GM21825 (cell line): ENCODE measurements at regions not wholly inside any gene's neighbourhood (a gene's known extent, or its start where the extent isn't known, plus 50 kb on each side); places are given as distances from the start of the nearest gene placed in this dataset.

Source experiments
- ATAC-seq: cut with Tn5 transposase; IDR thresholded peaks from one replicate; pipeline ENCODE4 v1.9.1; 2021; ENCODE audit warnings: mild to moderate bottlenecking, moderate library complexity; ENCODE audit not compliant: unreplicated experiment

- ATAC-seq: no peak
Observed at GRCh38 chr10:36711361-36711760, 414.0 kb upstream of the ANKRD30A start.

DNA sequence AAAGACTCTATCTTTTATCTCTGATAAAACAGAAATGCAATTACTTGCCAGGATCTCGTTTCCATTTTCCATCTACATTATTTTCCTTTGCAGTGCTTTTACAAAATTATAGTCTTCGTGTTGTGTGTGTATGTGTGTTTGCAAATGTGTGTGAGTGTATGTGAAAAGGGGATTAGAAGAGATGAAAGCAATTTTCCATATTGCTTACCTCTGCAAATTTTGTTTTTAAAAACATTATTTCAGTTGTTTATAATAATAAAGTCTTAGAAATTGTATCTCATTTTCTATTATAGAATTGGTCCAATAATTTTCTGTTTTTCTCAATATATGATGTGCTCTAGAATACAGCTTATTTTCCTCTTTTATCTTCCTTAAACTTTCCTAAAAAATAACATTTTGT is 421.3 kb upstream of the ANKRD30A start:
- ATAC-seq: no peak

GRCh38 chr10:36703179-36703578 is 422.2 kb upstream of the ANKRD30A start:
- no peak for ATAC-seq

- no peak for ATAC-seq
Observed at GRCh38 chr10:36700123-36700522, 425.3 kb upstream of the ANKRD30A start.

- no peak for ATAC-seq
Observed at GRCh38 chr10:36692759-36693158, 432.6 kb upstream of the ANKRD30A start.

GRCh38 chr10:36688717-36689116 is 436.7 kb upstream of the ANKRD30A start:
- no peak for ATAC-seq

DNA sequence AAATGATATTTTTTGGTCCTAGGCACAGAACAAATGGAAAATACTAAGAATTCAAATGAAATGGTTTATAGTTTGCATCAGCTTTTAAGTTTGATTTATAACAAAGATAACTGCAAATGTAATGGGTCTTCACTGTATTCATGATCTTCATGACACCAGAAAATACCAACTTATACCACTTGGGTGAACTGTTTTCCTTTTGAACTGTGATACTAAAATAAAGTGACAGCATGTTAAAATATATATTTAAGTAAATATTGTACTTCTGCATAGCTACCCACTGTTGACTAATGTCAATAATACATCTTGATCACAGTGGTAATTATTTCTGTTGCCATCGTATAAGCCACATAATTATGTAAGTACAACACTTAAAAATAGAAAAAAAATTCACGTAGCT is 442.0 kb upstream of the ANKRD30A start:
- no peak for ATAC-seq

GRCh38 chr10:36681751-36682632 is 443.4 kb upstream of the ANKRD30A start:
- ATAC-seq: no peak

GRCh38 chr10:36679554-36679953 is 445.8 kb upstream of the ANKRD30A start:
- no peak for ATAC-seq

GRCh38 chr10:36677431-36677768 is 448.0 kb upstream of the ANKRD30A start:
- ATAC-seq: no peak

DNA sequence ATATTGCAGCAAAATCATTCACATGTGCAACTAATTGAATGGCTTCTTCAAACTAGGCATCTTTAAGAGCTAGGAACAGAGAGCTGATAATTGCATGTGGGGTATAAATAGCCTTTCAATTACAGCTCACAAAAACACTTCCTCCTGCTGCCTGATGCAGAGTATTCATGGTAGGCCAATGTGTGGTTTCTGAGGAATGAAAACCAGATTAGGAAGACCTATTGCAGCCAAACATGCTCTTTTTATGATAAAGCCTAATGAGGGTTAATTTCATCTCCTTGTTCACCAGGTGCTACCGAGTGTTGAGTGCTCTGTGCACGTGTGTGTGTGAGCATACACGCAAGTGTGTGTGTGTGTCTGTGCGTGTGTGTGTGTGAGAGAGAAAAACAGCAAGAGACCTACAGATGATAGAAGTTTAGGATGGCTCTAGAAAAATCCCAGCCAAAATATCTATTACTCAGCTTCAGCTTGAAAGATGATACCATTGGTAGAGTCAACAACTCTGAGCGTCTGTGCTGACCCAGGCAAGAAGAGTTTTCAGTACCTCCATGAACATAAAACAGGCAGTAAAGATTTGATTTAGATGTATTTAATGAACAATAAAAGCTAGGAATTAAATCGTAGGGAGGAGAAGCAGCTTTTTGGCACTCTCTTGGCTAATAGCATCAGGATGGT is 448.5 kb upstream of the ANKRD30A start:
- ATAC-seq: no peak

DNA sequence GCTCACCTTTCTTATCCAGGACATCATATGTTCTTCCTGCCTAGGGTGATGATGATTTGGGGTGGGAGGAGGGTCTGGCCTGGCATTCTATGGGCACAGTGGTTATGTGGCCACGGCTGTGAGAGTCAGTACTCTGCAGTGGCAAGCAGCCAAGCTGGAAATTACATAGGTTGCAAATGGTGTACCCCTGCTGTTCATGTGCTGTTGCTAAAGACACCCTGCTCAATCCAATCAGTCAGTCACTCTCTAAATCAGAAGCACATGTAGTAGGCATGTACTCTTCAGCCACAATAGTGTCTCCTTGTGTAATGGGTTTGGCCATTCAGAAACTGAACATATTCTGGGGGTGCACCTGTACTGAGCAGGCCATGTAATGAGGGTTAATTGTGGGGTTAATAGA is 449.1 kb upstream of the ANKRD30A start:
- no peak for ATAC-seq

- ATAC-seq: no peak
Observed at GRCh38 chr10:36675458-36675880, 449.9 kb upstream of the ANKRD30A start.

- ATAC-seq: no peak
Observed at GRCh38 chr10:36671607-36672006, 453.8 kb upstream of the ANKRD30A start.

DNA sequence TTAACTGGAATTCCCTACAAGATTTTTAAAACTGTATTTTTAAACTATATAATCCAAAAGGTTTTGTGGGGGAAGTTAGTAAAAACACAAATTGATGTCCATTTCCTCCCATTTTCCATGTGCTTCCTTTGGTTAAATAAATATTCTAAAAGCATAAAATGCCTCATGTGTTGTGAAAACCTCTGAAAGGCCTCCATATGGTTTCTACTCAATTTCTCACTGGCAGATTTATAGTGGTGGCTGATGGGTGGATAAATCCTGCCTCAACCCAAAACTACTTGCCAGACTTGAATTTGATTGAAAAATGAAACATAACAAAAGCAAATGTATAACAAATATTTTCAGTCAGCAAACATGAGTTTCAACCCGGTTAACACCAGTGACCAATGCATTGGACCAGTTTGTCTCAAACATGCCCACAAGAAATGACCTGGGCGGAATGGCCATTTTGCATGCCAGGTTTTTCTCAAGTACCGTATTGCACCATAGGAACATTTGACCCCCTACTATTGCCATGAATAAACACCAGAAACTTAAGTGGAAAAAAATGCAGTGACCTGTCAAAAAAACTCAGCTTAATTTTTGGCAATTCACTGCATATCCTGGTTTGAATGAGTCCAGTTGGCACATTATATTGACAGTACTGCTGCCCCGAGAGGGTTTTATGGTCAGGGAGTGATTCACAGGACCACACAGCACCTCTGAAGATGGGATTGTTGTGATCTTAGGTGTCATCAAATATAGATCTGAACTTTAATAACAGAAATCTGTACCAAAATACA is 454.6 kb upstream of the ANKRD30A start:
- no peak for ATAC-seq

DNA sequence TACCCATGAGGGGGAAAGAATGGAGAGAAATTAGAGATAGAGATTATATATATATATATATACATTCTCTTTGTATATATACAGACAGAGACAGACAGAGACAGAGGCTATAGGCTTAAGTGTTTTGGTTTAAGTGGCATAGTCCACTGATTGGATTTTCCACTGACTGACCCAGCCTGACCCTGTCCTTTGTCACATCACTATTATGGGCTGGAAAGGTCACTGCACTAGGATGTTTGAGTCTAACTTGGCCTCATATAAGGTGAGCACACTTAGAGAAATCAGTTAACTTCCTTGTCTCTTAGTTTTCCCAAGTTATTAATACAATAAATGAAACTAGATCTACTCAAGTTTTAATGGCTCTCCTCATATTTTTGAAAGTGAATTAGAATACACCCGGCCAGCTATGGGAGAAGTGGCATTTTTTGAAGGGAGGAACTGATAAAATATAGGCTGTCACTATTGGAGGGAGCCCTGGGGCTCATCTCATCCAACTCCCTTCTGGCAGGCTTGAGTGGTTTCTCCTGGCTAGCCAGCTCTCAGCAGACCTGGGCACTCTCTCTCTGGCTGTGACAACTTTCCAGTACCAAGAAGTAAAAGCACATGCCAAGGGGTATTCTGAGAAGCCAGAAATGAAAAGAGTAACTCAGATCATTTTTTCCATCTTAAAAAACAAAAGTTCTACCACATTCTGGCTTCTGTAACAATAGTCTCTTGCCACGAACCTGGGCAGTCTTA is 455.6 kb upstream of the ANKRD30A start:
- ATAC-seq: no peak

DNA sequence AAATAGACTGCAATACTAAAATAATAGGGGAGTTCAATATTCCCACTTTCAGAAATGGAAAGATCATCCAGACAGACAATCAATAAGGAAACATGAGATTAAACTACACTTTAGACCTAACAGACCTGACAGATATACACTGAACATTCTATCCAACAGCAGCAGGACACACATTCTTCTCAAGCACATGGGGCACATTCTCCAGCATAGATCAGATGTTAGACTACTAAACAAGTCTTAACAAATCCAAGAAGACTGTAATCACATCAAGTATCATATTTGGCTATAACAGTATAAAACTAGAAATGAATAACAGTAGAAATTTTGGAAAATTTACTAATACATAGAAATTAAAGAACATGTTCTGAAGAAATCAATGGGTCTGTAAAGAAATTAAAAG is 458.9 kb upstream of the ANKRD30A start:
- ATAC-seq: no peak

- ATAC-seq: no peak
Observed at GRCh38 chr10:36662571-36662970, 462.8 kb upstream of the ANKRD30A start.

DNA sequence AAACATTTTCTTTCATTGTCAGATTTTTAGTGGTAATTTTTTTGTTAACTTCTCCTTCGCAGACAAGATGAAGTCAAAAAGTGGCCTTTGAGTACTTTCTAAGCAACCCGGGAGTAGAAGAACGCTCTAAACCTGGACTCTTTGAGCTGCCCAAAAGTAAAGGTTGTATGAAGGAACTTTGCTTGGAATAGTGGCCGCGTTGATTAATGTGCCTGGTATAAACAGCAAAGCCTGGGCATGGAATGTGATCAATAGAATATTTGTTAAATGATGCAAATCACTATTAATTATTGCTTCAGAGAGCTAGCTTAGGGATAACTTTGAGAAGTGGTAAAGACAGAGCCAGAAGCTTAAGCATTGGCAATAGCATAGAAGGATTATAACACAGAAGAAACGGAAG is 475.1 kb upstream of the ANKRD30A start:
- ATAC-seq: no peak

DNA sequence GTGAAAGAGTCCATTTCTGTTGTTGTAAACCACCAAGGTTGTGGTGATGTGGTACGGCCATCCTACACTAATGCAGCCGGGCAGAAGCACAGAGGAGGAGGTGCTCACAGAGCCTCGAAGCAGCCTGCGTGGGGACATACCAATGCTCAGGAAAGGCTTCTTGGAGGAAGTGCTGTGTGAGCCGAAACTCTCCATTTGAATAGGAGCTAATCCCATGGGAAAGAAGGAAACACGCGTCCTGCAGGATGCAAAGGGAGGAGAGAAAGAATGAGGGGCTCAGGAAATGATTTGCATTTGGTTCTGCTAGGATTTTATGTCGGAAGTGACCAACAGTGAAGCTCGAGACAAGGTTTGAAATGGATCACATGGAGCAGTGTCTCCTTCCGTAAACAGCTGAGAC is 477.9 kb upstream of the ANKRD30A start:
- ATAC-seq: no peak

- no peak for ATAC-seq
Observed at GRCh38 chr10:36640626-36641025, 484.8 kb upstream of the ANKRD30A start.
